Amniotic epithelial cell (primary cell): ENCODE measurements at regions not wholly inside any gene's neighbourhood (a gene's known extent, or its start where the extent isn't known, plus 50 kb on each side); places are given as distances from the start of the nearest gene placed in this dataset.

ENCODE experiments used
- DNase-seq: peaks from one replicate; pipeline ENCODE4 v3.0.0-alpha.2; 2010; ENCODE audit warnings: low read depth

DNA sequence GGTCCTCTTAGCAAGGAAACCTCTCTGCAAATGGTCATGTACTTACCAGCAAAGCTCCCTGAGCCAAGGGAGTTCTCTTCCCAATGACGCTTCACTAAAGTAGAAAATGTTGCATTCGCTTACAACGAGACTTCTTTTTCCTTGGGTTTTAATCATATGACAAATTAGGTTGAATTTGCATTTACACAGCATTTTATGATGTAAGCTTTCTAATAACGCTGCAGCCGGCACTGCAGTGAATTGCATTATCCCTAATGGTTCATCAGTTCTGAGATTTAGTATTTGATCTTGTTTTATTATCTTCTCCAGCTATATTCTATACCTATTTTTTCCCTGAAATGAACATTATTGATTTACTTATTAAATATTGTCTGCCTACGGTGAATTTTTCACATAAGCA is 339.3 kb upstream of the PFKP start:
- DNase-seq: no peak

DNA sequence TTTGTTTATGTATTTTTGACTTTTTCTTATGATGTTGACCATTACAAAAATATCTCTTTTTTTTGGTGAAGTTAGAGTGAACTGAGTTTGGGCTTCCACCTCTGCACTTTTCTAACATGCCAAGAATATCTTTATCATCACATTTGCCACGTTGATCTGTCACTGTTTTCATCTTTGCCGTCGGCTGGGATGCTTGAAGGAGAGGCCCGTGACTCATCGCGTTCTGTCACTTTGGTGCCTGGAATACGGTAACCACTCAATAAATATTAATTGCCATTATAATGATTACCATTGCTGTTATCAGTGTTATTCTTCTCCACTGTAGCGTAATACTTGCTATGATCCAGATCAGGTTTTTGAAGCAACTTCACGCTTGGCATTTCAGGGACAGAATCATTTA is 350.8 kb upstream of the PFKP start:
- DNase-seq: no peak

DNA sequence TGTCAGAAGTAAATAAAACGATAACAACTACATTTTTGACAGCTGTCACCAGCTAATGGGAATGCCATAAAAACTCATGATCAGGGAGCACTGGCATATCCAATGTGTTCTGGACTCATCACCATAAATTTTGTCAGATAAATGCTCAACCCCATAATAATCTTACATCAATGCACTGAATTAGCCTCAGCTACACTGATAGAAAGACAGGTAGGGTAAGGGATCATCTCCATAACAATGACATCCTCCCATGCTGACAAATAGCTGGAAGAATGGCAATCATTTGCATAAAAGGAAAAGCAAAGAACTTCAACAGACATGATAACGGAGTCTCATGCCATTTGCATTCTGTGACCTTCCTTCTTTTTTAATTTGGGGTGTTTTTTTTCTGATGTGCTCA is 352.8 kb upstream of the PFKP start:
- DNase-seq: no peak

DNA sequence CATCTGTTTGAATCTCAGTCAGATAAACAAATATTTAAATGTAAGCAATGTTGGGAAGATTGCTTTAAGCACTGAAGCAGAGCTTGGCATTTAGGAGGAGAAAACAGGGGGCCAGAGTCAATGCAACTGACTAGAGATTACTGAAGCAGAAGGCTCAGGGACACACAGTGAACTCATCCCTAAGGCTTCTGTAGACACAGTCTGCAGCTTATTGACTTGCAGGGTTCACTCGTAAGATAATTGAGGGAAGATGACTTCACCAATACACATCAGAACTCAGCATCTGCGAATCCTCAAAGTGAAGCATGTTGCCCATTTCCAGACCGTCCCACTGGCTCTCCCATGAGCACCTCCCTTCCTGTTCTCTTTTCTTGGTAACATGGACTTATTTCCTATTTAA is 363.4 kb upstream of the PFKP start:
- no peak for DNase-seq

DNA sequence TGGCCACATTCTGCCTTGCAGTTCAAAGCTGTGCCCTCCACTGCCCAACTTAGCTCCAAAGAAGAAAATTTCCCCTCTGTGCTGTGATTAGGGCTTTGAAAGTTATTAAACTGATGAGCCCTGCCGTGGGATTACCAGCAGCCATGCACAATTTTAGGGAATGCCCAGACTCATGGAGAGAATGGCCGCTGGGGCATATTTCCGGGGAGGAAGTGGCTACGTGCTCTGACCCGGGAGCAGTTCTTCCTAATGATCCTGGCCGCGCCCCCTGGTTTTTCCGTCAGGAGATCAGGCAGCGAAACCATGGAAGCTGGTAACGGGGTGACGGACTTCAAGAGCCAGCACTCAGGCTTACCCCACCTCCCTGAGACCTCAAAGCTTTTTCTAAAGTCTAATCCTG is 365.5 kb upstream of the PFKP start:
- DNase-seq: no peak

DNA sequence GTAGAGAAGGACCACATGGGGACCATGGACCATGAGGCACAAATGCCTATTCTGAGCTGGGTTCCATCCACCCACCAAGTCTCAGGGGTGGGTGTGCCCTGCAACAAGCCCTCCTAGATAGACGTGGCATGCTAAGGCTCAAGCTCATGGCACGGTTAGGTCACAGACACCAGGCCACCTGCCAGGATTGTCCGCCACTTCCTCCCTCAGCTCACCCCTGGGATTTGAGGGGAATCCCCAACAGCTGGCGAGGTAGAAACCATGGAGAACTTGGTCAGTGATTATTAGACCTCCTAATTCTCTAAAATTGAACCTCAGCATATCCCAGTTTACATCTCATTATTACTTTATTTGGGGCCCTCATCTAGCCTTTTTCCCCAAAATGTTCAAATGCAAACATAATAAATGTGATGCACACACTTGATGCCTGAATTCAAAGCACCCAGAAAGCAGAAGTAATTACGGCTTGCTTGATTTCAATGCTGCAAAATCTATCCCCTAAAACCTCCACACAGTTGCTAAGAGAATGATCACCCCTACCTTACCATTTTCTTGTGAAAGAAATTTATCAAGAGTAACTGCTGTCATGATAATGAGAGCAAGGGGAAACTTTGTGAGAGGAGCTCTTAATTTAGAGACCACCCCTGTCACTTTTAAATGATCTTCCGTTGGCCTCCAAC is 366.6 kb upstream of the PFKP start:
- no peak for DNase-seq

DNA sequence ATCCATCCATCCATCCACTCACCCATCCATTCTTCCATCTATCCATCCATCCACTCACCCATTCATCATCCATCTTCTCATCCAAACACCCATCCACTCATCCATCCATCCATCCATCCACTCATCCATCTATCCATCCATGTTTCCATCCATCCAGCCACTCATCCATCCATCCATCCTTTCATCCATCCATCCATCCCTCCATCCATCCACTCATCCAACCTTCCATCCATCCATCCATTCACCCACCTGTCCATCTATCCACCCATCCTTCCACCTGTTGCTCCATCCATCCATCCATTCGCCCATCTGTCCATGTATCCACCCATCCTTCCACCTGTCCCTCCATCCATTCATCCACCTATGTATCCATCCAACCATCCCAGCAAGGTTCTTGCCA is 378.4 kb upstream of the PFKP start:
- no peak for DNase-seq

DNA sequence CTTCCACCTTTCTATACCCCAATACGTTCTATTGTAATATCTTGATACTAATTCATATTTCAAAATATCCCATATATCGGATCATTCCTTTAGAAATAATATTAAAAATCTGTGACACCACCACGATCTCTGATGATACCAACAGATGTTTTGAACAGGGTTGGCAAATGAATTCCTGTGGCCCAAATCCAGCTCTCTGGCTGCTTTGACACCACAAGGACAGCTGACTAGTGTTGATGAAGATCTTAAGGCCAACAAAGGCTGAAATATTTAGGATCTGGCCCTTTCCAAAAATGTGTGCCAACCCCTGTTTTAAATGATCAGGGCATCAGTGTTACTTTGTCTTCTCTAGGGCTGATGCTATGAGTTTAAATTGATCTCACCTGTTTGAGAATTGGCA is 380.7 kb upstream of the PFKP start:
- no peak for DNase-seq

DNA sequence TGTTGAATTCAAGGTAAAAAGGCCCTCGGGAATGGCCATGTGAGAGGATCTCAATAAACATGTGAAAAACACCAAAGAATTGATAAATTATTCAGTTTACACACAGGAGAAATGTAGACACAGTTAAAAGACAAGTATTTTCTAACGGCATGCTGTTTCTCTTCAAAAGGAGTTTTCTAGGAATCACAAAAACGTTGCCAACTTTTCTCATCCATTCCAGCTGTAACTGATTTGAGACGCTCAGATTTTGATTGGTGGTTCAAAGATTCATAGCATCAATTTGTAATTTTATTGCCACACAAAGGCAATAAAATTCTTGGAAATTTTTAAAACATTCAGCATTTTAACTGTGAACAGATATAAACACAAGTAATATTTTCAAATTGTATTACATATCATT is 384.9 kb upstream of the PFKP start:
- DNase-seq: no peak

DNA sequence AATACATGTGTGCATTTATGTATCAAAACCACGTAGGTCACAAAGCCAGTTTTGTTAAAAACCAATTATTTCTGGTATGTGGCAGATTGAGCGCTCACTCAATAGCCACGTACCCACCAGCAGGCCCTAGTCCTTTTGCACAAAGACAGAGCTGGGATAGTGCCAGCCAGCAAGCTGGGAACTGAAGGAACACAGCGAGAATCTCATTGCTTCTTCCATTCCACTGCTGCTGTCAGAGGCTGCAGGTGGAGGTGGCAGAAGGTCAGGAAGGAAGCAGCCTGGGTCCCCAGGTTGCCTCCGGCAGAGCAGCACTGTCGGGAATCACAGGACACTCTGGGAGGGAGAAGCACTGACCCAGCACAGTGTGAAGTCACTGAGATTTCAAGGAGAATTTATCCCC is 385.5 kb upstream of the PFKP start:
- no peak for DNase-seq

DNA sequence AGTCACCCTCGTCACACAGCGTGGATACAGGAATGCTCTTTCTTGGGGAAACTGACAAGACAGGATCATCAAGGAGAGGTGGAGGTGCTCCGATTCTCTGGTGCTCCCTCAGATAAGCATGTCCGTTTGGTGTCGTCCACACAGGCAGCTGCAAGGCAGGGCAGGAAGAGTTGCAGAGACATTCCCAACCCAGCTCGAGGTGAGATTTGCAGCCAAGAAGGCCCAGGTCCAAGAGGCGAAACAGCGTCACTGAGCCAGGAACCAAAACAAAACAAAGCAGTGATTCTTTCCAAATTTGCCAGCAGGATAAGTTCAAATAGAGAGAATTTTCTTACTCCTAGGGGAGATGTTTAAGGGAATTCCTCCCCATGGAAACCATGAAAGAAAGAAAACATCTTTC is 386.5 kb upstream of the PFKP start:
- no peak for DNase-seq

DNA sequence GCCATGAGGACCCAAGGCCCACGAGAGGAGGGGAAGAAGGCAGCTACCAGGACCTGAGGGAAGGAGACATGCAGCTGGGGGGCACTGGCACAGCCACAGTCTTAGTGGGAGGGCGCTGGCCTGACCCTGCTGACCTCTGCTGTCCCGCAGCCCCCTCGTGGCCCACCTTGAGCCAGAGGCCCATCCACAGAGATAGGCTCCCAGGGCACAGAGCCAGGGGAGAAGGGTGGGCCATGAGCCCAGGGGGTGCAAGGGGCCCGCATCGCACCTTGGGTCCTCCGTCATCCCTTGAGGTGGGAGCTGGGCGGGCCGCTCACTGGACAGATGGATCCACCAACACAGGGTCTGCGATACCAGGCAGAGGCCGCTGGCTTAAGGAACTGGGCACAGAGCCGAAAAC is 387.7 kb upstream of the PFKP start:
- no peak for DNase-seq

DNA sequence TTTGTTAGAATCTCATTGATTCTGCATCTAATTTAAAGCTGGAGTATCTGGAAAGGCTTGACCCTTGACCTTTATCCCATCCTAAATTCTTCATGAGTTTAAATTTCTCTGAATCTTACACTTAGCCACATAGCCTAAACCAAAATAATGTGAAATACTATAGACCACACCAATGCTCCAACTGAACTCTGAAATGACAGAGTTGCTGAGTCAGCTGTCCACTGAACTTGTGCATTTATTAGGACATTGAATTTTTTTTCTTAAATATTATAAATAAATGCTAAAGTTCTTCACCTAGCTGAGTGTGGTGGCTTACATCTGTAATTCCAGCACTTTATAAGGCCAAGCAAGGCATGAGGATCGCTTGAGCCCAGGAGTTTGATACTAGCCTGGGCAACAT is 390.9 kb upstream of the PFKP start:
- no peak for DNase-seq

DNA sequence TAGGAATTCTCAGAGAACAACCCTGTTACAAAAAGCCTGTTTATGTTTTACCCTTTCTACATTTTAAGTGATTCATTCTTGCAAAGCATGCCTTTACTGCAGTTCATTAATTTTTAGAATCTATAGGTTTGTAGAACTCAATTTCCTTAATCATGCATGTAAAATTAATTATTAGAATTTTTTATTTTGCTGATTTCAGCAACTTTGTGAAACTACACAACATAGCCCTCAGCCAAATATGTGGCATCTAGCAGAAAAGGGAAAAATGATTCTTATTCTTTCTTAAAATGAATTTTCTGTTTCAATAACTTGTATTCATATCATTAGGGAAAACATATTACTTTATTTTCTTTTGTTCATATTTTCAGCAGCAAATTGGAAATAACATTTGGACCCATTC is 392.9 kb upstream of the PFKP start:
- DNase-seq: no peak

DNA sequence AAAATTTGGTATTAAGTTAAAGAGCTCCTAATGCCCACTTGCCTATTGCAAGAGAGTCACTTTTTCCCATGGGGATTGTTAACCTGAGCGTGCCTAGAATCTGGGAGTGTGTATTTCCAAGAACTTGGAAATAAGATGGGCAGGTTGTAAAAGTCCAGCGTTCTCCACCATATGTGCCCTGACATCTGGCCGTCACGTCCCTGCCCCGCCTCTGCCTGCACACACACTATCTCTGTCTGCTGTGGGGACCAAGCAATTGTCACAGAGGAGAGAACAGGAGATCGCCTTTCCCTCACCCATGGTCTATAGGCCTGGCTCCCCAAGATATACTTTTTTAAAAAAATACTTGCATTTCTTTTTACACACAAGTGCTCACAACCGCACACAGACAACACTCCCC is 396.5 kb upstream of the PFKP start:
- no peak for DNase-seq

DNA sequence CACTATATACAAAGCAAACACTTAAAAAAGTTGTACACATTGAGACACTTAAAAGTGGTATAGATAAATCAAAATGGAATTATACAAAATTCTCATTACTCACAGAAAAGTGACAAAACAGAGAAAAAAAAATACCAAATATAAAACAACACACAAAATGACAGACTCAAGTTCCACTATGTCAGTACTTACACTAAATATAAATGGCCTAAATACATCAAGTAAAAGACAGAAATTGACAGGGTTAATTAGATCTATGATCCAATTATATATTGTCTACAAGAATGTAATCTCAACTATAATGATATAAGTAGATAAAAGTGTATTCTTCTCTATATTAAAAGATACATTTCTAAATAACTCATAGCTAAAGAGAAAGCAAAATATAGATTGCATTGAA is 401.6 kb upstream of the PFKP start:
- no peak for DNase-seq

DNA sequence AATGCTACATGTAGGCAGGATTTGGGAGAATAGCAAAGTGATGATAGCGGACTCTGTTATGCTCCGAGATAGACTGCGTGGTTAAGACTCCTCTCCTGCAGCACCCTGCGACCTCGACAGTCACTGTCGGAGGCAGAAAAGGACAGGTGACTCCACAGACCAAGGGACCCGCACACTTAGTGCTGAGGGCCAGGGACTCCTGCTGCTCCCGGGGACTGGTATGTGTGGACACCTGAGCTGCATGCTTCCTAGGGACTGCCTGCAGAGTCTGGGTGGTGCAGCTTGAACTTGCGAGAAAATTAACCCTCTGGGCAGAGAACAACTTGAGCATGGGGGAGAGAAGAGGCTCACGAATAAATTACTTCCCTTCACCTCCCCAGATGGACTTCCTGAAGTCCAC is 407.1 kb upstream of the PFKP start:
- DNase-seq: no peak

DNA sequence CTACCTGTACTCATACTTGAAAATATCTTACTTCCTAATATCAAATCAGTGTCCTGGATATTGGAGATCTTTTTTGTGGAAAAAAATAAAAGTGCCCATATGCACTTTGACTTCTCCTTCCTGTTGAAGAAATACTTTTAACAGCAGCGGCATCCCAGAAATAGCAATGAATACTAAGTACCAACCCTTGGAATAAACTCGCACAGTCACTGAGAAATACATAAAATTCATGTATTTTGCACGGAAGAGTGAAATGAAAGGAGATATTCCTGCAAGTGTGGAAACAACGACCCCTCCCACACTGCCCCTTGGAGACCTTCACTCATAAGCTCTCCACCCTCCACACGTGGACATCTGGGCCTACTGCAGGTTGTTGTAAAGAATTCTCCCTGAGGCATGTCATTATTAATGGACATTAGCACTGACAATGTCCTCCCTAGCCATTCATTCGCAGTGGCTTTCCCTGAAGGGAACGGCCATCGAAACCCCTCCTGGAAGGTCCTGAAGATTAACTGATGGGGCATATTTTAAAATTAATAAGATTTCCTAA is 407.6 kb upstream of the PFKP start:
- no peak for DNase-seq

DNA sequence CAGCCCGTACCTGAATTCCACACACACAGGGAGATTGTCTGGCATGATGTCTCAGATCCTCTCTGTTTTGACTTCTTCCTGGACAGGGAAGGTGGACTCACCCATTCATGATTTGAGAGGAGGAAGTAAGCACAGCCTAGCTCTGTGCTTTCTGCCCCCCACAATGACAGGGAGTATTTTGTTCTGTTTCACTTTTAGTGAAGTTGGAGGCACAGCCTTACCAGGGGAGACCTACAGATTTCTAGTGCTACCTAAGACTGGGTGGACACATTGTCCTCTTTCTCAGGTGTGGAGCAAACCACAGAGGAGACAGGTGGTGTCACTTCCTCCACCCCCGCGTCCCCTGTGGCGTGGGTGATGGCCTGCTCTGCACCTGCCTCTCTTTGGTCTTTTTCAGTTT is 408.6 kb upstream of the PFKP start:
- DNase-seq: no peak

DNA sequence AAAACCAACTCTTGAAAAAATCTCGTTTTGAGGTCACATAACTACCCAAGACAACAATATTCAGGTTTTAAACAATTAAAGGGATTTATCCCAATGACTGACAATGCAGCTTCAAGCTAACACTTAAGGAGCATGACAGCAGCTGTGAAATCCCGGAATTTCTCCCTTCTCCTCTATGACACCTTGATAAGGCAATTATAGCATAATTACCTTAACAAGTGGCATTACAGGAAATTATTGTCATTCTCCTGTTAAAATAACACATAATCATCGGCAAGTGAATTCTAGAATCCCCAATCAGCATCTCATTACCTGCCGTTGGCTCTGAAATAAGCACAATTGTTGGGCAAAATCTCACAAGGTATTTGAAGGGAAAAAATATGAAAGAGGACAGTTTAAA is 417.0 kb upstream of the PFKP start:
- no peak for DNase-seq

DNA sequence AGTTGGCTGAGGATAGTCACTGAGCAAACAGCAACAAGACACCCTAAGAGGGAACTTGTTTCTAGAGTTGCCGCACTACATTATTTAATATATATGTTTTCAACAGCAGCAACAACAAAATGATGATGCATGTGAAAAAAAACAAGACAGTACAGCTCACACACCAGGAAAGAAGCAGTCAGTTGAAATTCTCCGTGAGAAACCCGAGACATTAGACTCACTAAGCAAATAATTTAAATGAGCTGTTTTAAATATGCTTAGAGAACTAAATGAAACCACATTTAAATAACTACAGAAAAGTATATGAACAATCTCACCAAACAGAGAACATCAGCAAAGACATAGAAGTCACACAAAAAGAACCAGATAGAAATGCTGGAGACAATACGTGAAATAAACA is 426.3 kb upstream of the PFKP start:
- DNase-seq: no peak

DNA sequence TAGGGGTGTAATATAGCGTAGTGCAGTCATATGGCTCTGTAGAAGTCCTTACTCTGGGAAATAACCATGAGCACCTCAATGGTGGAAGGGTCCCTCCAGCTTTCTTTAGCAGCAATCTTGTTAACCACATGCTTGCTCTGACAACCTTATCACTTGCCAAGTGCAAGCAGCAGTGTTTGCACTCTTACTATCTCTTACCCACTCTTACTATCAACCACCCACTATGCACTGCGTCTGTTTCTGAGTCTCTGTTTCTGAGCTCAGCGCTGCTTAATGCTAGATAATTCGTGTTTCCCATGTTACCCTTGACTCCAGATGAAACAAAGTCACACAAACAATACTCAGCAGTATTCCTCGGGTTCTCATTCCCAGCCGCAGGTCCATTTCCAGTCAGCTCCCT is 433.7 kb upstream of the PFKP start:
- no peak for DNase-seq

DNA sequence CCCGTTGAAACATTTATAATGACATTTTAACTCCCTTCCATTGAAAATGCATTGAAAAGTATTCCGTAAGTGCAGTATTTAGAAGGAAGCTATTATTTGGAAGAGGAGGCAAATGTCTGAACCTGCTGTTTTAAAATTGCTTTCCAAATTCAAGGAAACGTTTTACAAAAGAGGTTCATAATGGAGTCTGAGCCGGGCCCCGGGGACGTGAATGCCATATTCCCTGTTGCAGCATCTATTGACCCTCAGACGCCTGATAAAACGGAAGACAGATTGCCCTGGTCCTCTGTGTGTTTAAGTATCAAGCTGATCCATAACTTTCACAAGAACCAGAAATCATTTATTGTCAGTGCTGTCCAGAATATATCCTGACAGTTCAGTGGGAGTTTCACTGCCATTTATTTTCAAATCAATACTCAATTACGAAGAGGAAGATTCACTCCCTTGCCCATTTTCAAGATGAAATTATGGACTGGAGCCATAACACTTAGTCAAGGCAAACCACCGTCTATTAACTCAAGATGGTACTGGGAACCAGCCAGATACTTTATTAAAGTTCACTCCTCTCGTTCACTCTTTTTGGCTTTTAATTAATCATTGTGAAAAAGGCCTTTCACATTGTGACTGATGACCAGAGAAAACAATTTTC is 435.7 kb upstream of the PFKP start:
- DNase-seq: no peak

DNA sequence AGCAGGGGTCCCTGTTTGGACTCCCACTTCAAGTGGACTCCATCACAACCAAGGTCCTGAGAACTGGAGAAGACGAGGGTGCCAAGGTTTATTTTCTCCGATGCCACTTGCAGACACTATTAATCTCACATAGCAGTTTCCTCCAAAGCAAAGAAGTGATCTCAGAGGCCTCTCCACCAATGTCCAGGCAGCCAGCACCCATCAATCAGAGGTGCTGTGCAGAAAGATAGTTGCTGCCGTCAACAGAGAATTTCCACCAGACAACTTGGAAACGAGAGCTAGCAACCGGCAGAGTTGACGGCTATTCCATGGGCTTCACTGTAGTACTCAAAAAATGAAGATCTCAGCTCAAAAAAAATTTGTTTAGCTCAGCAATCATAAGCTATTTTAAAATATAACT is 438.6 kb upstream of the PFKP start:
- no peak for DNase-seq
